ENCODE measurements at regions not wholly inside any gene's neighbourhood (a gene's known extent, or its start where the extent isn't known, plus 50 kb on each side); places are given as distances from the start of the nearest gene placed in this dataset.

GRCh38 chr19:23523863-23524262 lies 128.6 kb upstream of the ZNF91 start:
- Histone ChIP-seq H3K9me3 (ENCODE audit: insufficient read depth, low read depth, low read length) (peaks cover 6% of the 10 kb centered on the region), H3K79me2 (ENCODE audit: insufficient read depth, low read length) (no peaks in the 10 kb centered on the region), H3K27me3 (ENCODE audit: insufficient read depth, low read length) (no peaks in the 10 kb centered on the region), H3K36me3 (ENCODE audit: insufficient read depth, low read length) (no peaks in the 10 kb centered on the region), H3K4me2 (ENCODE audit: low read length) (no peak overlapping the region), H3K4me3 (ENCODE audit: insufficient read depth, low read depth, low read length) (no peak overlapping the region), H3K9ac (ENCODE audit: low read length) (no peak overlapping the region), H3K27ac (ENCODE audit: low read depth, low read length) (no peak overlapping the region), H2AFZ (ENCODE audit: low read depth, low read length) (no peak overlapping the region), H3K4me1 (ENCODE audit: insufficient read depth, low read length) (no peaks in the 10 kb centered on the region), H4K20me1 (ENCODE audit: insufficient read depth, low read length) (no peaks in the 10 kb centered on the region)
- H3K27ac Mint-ChIP-seq (ENCODE audit: unreplicated experiment) = no peak overlapping the region
- H3K4me3 Mint-ChIP-seq (ENCODE audit: unreplicated experiment) = no peak overlapping the region
- no peaks in the 10 kb centered on the region for H3K27me3 Mint-ChIP-seq (ENCODE audit: low read depth, unreplicated experiment)
- H3K4me1 Mint-ChIP-seq (ENCODE audit: low read depth, unreplicated experiment) = peaks cover 1% of the 10 kb centered on the region
- peaks cover 13% of the 10 kb centered on the region for H3K9me3 Mint-ChIP-seq (ENCODE audit: unreplicated experiment)
- FAIRE-seq (no peak), DNase-seq (ENCODE audit: low read depth) (no peak)
- TF ChIP-seq CTCF (IDR thresholded peaks at IDR 0.05; ENCODE audit: insufficient read depth, low read depth, low read length) = no peak
- no peak for TF ChIP-seq EZH2 (IDR thresholded peaks at IDR 0.05; ENCODE audit: insufficient read depth, low read length)
- no peaks in the 10 kb centered on the region for H3K36me3 Mint-ChIP-seq (ENCODE audit: low read depth, unreplicated experiment)

DNA sequence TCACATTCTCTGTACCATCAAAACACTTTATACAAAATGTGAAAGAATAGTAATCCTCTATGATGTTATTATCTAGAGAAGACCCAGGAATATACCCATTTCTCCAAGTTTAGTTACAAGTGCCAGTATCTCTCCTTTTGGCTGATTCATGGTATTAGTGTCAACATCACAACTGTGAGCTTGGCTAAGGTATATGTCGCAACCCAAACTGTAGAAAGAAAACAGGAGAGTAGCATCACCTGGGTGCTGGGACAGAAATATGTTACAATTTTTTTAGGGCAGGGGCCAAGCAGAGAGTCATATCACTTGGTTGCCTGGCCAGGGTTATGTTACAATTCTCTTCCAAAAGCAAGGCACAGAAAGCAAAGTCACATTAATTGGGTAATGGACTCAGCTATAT lies 127.2 kb upstream of the ZNF91 start:
- H2AFZ ChIP-seq (ENCODE audit: low read depth, low read length) = no peak overlapping the region
- no peak for FAIRE-seq
- peaks cover 9% of the 10 kb centered on the region for H3K9me3 Mint-ChIP-seq (ENCODE audit: unreplicated experiment)

More for the DNA sequence above, 127.2 kb upstream of the ZNF91 start:
- DNase-seq (ENCODE audit: low read depth) = no peak
- H3K27ac Mint-ChIP-seq (ENCODE audit: unreplicated experiment) = no peak overlapping the region
- Histone ChIP-seq H3K36me3 (ENCODE audit: insufficient read depth, low read length) (no peaks in the 10 kb centered on the region), H3K79me2 (ENCODE audit: insufficient read depth, low read length) (no peaks in the 10 kb centered on the region), H4K20me1 (ENCODE audit: insufficient read depth, low read length) (no peaks in the 10 kb centered on the region), H3K27ac (ENCODE audit: low read depth, low read length) (no peak overlapping the region), H3K27me3 (ENCODE audit: insufficient read depth, low read length) (no peaks in the 10 kb centered on the region), H3K4me1 (ENCODE audit: insufficient read depth, low read length) (no peaks in the 10 kb centered on the region), H3K4me3 (ENCODE audit: insufficient read depth, low read depth, low read length) (no peak overlapping the region), H3K4me2 (ENCODE audit: low read length) (no peak overlapping the region), H3K9me3 (ENCODE audit: insufficient read depth, low read depth, low read length) (peaks cover 6% of the 10 kb centered on the region), H3K9ac (ENCODE audit: low read length) (no peak overlapping the region)
- peaks cover 1% of the 10 kb centered on the region for H3K4me1 Mint-ChIP-seq (ENCODE audit: low read depth, unreplicated experiment)
- no peak overlapping the region for H3K4me3 Mint-ChIP-seq (ENCODE audit: unreplicated experiment)
- TF ChIP-seq CTCF (IDR thresholded peaks at IDR 0.05; ENCODE audit: insufficient read depth, low read depth, low read length) (no peak), EZH2 (IDR thresholded peaks at IDR 0.05; ENCODE audit: insufficient read depth, low read length) (no peak)
- H3K36me3 Mint-ChIP-seq (ENCODE audit: low read depth, unreplicated experiment) = no peaks in the 10 kb centered on the region
- no peaks in the 10 kb centered on the region for H3K27me3 Mint-ChIP-seq (ENCODE audit: low read depth, unreplicated experiment)

Measured in astrocyte (in vitro differentiated cells and primary cell).